HG03342 (cell line): ENCODE measurements at regions not wholly inside any gene's neighbourhood (a gene's known extent, or its start where the extent isn't known, plus 50 kb on each side); places are given as distances from the start of the nearest gene placed in this dataset.
"Not testable (repeated sequence)": the region's sequence is repeated elsewhere in the genome, so short reads cannot be mapped to it uniquely, and the experiment has no call there.

Experiments
- ATAC-seq: cut with Tn5 transposase; IDR thresholded peaks from one replicate; pipeline ENCODE4 v1.9.1; 2021; ENCODE audit warnings: mild to moderate bottlenecking, moderate library complexity; ENCODE audit not compliant: unreplicated experiment

- no peak for ATAC-seq
Measured at GRCh38 chr5:166788050-166788449, 1503.4 kb upstream of the WWC1 start.

- ATAC-seq = no peak
Measured at GRCh38 chr5:166795756-166796155, 1495.7 kb upstream of the WWC1 start.

- ATAC-seq = no peak
Measured at GRCh38 chr5:166803058-166803457, 1488.4 kb upstream of the WWC1 start.

- ATAC-seq = not testable (repeated sequence)
Measured at GRCh38 chr5:166804223-166804622, 1487.2 kb upstream of the WWC1 start.

GRCh38 chr5:166804693-166805092, 1486.8 kb upstream of the WWC1 start:
- not testable (repeated sequence) for ATAC-seq

- ATAC-seq = not testable (repeated sequence)
Measured at GRCh38 chr5:166810093-166810658, 1481.3 kb upstream of the WWC1 start.

- ATAC-seq = no peak
Measured at GRCh38 chr5:166810721-166811120, 1480.7 kb upstream of the WWC1 start.

GRCh38 chr5:166823360-166823759, 1468.1 kb upstream of the WWC1 start:
- no peak for ATAC-seq

GRCh38 chr5:166834246-166834645, 1457.2 kb upstream of the WWC1 start:
- ATAC-seq = no peak

GRCh38 chr5:166845044-166845443, 1446.4 kb upstream of the WWC1 start:
- ATAC-seq = no peak

- no peak for ATAC-seq
Measured at GRCh38 chr5:166856791-166857190, 1434.7 kb upstream of the WWC1 start.

- ATAC-seq = no peak
Measured at GRCh38 chr5:166860426-166860825, 1431.0 kb upstream of the WWC1 start.

- ATAC-seq = no peak
Measured at GRCh38 chr5:166862581-166862980, 1428.9 kb upstream of the WWC1 start.

- ATAC-seq = no peak
Measured at GRCh38 chr5:166865206-166865605, 1426.2 kb upstream of the WWC1 start.

- ATAC-seq = no peak
Measured at GRCh38 chr5:166880456-166880855, 1411.0 kb upstream of the WWC1 start.

GRCh38 chr5:166881802-166882201, 1409.6 kb upstream of the WWC1 start:
- ATAC-seq = no peak

- no peak for ATAC-seq
Measured at GRCh38 chr5:166883016-166883415, 1408.4 kb upstream of the WWC1 start.

GRCh38 chr5:166898166-166898565, 1393.3 kb upstream of the WWC1 start:
- ATAC-seq = no peak

- ATAC-seq = no peak
Measured at GRCh38 chr5:166899343-166899742, 1392.1 kb upstream of the WWC1 start.

- ATAC-seq = no peak
Measured at GRCh38 chr5:166904571-166904970, 1386.9 kb upstream of the WWC1 start.

- ATAC-seq = no peak
Measured at GRCh38 chr5:166906991-166907713, 1384.3 kb upstream of the WWC1 start.

- no peak for ATAC-seq
Measured at GRCh38 chr5:166909040-166909439, 1382.4 kb upstream of the WWC1 start.

GRCh38 chr5:166909926-166910325, 1381.5 kb upstream of the WWC1 start:
- ATAC-seq = no peak
